D721Med (cell line): ENCODE measurements at regions not wholly inside any gene's neighbourhood (a gene's known extent, or its start where the extent isn't known, plus 50 kb on each side); places are given as distances from the start of the nearest gene placed in this dataset.

Source experiments
- DNase-seq: peaks from one replicate; pipeline ENCODE4 v3.0.0; 2011; ENCODE audit warnings: low spot score; ENCODE audit not compliant: insufficient read length
- FAIRE-seq: peaks from 2 replicates; lab custom pipeline; 2011; peaks lifted over from hg19 to GRCh38; lab: Jason Lieb, UNC
- CTCF ChIP-seq: IDR thresholded peaks from 2 replicates; pipeline ENCODE4 v1.5.1; 2012; ENCODE audit warnings: mild to moderate bottlenecking, control low read depth; ENCODE audit not compliant: insufficient read depth; ENCODE audit errors: missing control alignments

GRCh38 chr20:10735195-10735949 is 61.6 kb upstream of the JAG1 start:
- FAIRE-seq = no peak
- DNase-seq = no peak
- no peak for TF ChIP-seq CTCF

- TF ChIP-seq CTCF = no peak
- FAIRE-seq (no peak), DNase-seq (no peak)
Observed at GRCh38 chr20:10739134-10739533, 65.3 kb upstream of the JAG1 start.

- FAIRE-seq = no peak
- DNase-seq = no peak
- no peak for TF ChIP-seq CTCF
Observed at GRCh38 chr20:10739566-10739965, 65.8 kb upstream of the JAG1 start.

- FAIRE-seq (no peak), DNase-seq (no peak)
- no peak for TF ChIP-seq CTCF
Observed at GRCh38 chr20:10741060-10741459, 67.3 kb upstream of the JAG1 start.

- no peak for DNase-seq
- no peak for TF ChIP-seq CTCF
- no peak for FAIRE-seq
Observed at GRCh38 chr20:10745790-10746189, 72.0 kb upstream of the JAG1 start.

GRCh38 chr20:10747019-10747418 is 73.2 kb upstream of the JAG1 start:
- FAIRE-seq = no peak
- TF ChIP-seq CTCF = no peak
- DNase-seq = no peak

- TF ChIP-seq CTCF = no peak
- no peak for DNase-seq
- no peak for FAIRE-seq
Observed at GRCh38 chr20:10749084-10749483, 75.3 kb upstream of the JAG1 start.
